K562 (cell line): ENCODE measurements at regions not wholly inside any gene's neighbourhood (a gene's known extent, or its start where the extent isn't known, plus 50 kb on each side); places are given as distances from the start of the nearest gene placed in this dataset.

Experiments
- ARID1B ChIP-seq: fragments of 450-650 bp; IDR thresholded peaks from 2 replicates; pipeline ENCODE4 v1.6.1; 2016; ENCODE audit warnings: antibody characterized with exemption, mild to moderate bottlenecking, inconsistent platforms
- ATF6 ChIP-seq: sonication (generic); formaldehyde crosslinking; IDR thresholded peaks from 2 replicates; pipeline ENCODE4 v1.4.0; 2020; ENCODE audit warnings: mild to moderate bottlenecking, missing genetic modification reagents
- BRF2 ChIP-seq: IDR thresholded peaks from 3 replicates; pipeline ENCODE4 v1.6.1; 2011; ENCODE audit warnings: borderline replicate concordance, mild to moderate bottlenecking; ENCODE audit not compliant: insufficient read length, insufficient read depth
- FOS ChIP-seq: IDR thresholded peaks from 3 replicates; pipeline ENCODE4 v1.6.1; 2011; ENCODE audit not compliant: insufficient read length; ENCODE audit errors: extremely low read depth
- HMBOX1 ChIP-seq: sonication (generic); IDR thresholded peaks from 2 replicates; pipeline ENCODE4 v1.6.1; 2016

GRCh38 chr2:102893870-102894269, 132.0 kb downstream of the TMEM182 start:
- TF ChIP-seq ATF6 (no peak), BRF2 (no peak), FOS (no peak), HMBOX1 (no peak), ARID1B (no peak)
